IMR-90 (cell line): ENCODE measurements at regions not wholly inside any gene's neighbourhood (a gene's known extent, or its start where the extent isn't known, plus 50 kb on each side); places are given as distances from the start of the nearest gene placed in this dataset.

ENCODE experiments used
- ATAC-seq: fragments of 200-7000 bp; cut with Tn5 transposase; 2 replicates; pipeline ENCODE4 v1.9.1; 2020; ENCODE audit warnings: low read depth, mild to moderate bottlenecking, moderate library complexity
- BruUV-seq: library from RNA; stranded (reverse); fragments of 400-500 nt; replicated peaks from 2 replicates; lab custom pipeline; 2021; lab: Mats Ljungman, UMichigan
- CTCF ChIA-PET: fragments of 300-600 bp; formaldehyde crosslinking; extraction: SDS; loops from one replicate; lab custom pipeline; 2021; ENCODE audit warnings: antibody characterized with exemption; lab: Yijun Ruan, JAX
- POLR2A ChIA-PET: fragments of 300-600 bp; sonication (Branson Sonifier 250); formaldehyde crosslinking; loops from one replicate; lab custom pipeline; 2022; ENCODE audit warnings: antibody characterized with exemption; ENCODE audit not compliant: unreplicated experiment; lab: Charles Lee
- DNase-seq: peaks from one replicate; pipeline ENCODE4 v3.0.0; 2013
- H2AFZ ChIP-seq: replicated peaks from 2 replicates; pipeline ENCODE3; 2013; ENCODE audit warnings: low read length, mild to moderate bottlenecking; ENCODE audit not compliant: poor library complexity
- H2AK5ac ChIP-seq: 2 replicates; pipeline ENCODE4 v1.6.1; 2013; ENCODE audit warnings: low read depth, low read length, inconsistent platforms
- H2AK9ac ChIP-seq: replicated peaks from 2 replicates; pipeline ENCODE3; 2013; ENCODE audit warnings: mild to moderate bottlenecking, low read depth, low read length, moderate library complexity; ENCODE audit not compliant: poor library complexity
- H2BK120ac ChIP-seq: 2 replicates; pipeline ENCODE4 v1.6.1; 2013; ENCODE audit warnings: low read depth, low read length, inconsistent platforms
- H2BK15ac ChIP-seq: 3 replicates; pipeline ENCODE4 v1.6.1; 2013; ENCODE audit warnings: low read depth, low read length, inconsistent platforms
- H2BK20ac ChIP-seq: 2 replicates; pipeline ENCODE4 v1.6.1; 2013; ENCODE audit warnings: low read depth, mild to moderate bottlenecking, inconsistent platforms, low read length, moderate library complexity
- H2BK5ac ChIP-seq: 2 replicates; pipeline ENCODE4 v1.6.1; 2013; ENCODE audit warnings: mild to moderate bottlenecking, low read depth, low read length, inconsistent platforms; ENCODE audit not compliant: poor library complexity, severe bottlenecking
- H3K14ac ChIP-seq: replicated peaks from 2 replicates; pipeline ENCODE4 v1.6.1; 2013; ENCODE audit warnings: low read depth, low read length, inconsistent platforms
- H3K18ac ChIP-seq: 2 replicates; pipeline ENCODE4 v1.6.1; 2013; ENCODE audit warnings: low read depth, low read length, control low read depth
- H3K23ac ChIP-seq: 2 replicates; pipeline ENCODE4 v1.6.1; 2013; ENCODE audit warnings: low read depth, low read length, inconsistent platforms
- H3K27ac ChIP-seq: 2 replicates; pipeline ENCODE4 v1.5.1; 2013; ENCODE audit warnings: mild to moderate bottlenecking, control low read depth, low read length; ENCODE audit not compliant: insufficient read depth
- H3K27me3 ChIP-seq: 2 replicates; pipeline ENCODE4 v1.6.1; 2013; ENCODE audit warnings: low read length; ENCODE audit not compliant: control insufficient read depth, insufficient read depth
- H3K36me3 ChIP-seq: 2 replicates; pipeline ENCODE4 v1.6.1; 2013; ENCODE audit warnings: low read length, mixed read lengths; ENCODE audit not compliant: control insufficient read depth, insufficient read depth
- H3K4ac ChIP-seq: 2 replicates; pipeline ENCODE4 v1.6.1; 2013; ENCODE audit warnings: low read depth, low read length, inconsistent platforms
- H3K4me1 ChIP-seq: 2 replicates; pipeline ENCODE4 v1.6.1; 2013; ENCODE audit warnings: low read length, mixed read lengths; ENCODE audit not compliant: control insufficient read depth, insufficient read depth
- H3K4me2 ChIP-seq: 2 replicates; pipeline ENCODE4 v1.6.1; 2013; ENCODE audit warnings: low read depth, mild to moderate bottlenecking, control low read depth, low read length, moderate library complexity
- H3K4me3 ChIP-seq: 2 replicates; pipeline ENCODE4 v1.5.1; 2013; ENCODE audit warnings: low read depth, mild to moderate bottlenecking, control low read depth, low read length, moderate library complexity; ENCODE audit not compliant: insufficient read depth
- H3K56ac ChIP-seq: 2 replicates; pipeline ENCODE4 v1.6.1; 2013; ENCODE audit warnings: low read length, inconsistent platforms; ENCODE audit not compliant: insufficient read depth; ENCODE audit errors: extremely low read depth
- H3K79me1 ChIP-seq, 2 experiments: 2 replicates each; pipeline ENCODE4 v1.6.1; 2013; ENCODE audit warnings: low read length in 2 of 2, inconsistent platforms in 1 of 2, low read depth in 1 of 2
- H3K9ac ChIP-seq: 2 replicates; pipeline ENCODE4 v1.6.1; 2013; ENCODE audit warnings: low read depth, low read length, control low read depth
- H3K9me1 ChIP-seq: 2 replicates; pipeline ENCODE4 v1.6.1; 2013; ENCODE audit warnings: low read length, inconsistent platforms; ENCODE audit not compliant: insufficient read depth
- H3K9me3 ChIP-seq: 2 replicates; pipeline ENCODE4 v1.6.1; 2013; ENCODE audit warnings: low read length; ENCODE audit not compliant: control insufficient read depth, insufficient read depth
- H4K20me1 ChIP-seq: 2 replicates; pipeline ENCODE4 v1.6.1; 2013; ENCODE audit warnings: low read length, inconsistent platforms; ENCODE audit not compliant: insufficient read depth
- H4K5ac ChIP-seq: 2 replicates; pipeline ENCODE4 v1.6.1; 2013; ENCODE audit warnings: mild to moderate bottlenecking, low read depth, low read length, control low read depth
- H4K8ac ChIP-seq, 2 experiments: 2 replicates each; pipeline ENCODE4 v1.6.1; 2013; ENCODE audit warnings: low read depth in 2 of 2, low read length in 2 of 2, control low read depth in 1 of 2, inconsistent platforms in 1 of 2
- H4K91ac ChIP-seq: 2 replicates; pipeline ENCODE4 v1.6.1; 2013; ENCODE audit warnings: low read depth, low read length, inconsistent platforms; ENCODE audit not compliant: insufficient read depth
- BHLHE40 ChIP-seq: fragments of 150-350 bp; IDR thresholded peaks from 2 replicates; pipeline ENCODE4 v1.6.1; 2016; ENCODE audit warnings: mild to moderate bottlenecking, low read depth, low read length
- CEBPB ChIP-seq: IDR thresholded peaks from 2 replicates; pipeline ENCODE4 v1.6.1; 2012; ENCODE audit warnings: low read depth, low read length, improper control_type of control experiment
- CHD1 ChIP-seq: IDR thresholded peaks from 2 replicates; pipeline ENCODE4 v1.6.1; 2012; ENCODE audit warnings: low read depth, low read length, improper control_type of control experiment
- MAFK ChIP-seq: IDR thresholded peaks from 2 replicates; pipeline ENCODE4 v1.6.1; 2012; ENCODE audit warnings: low read depth, low read length, improper control_type of control experiment
- MAZ ChIP-seq: IDR thresholded peaks from 2 replicates; pipeline ENCODE4 v1.6.1; 2012; ENCODE audit warnings: low read depth, mild to moderate bottlenecking, low read length, improper control_type of control experiment, moderate library complexity, borderline replicate concordance
- MXI1 ChIP-seq: IDR thresholded peaks from 2 replicates; pipeline ENCODE4 v1.6.1; 2012; ENCODE audit warnings: low read depth, mild to moderate bottlenecking, low read length, moderate library complexity, borderline replicate concordance
- POLR2A ChIP-seq: IDR thresholded peaks from 2 replicates; pipeline ENCODE4 v1.6.1; 2012; ENCODE audit warnings: mild to moderate bottlenecking, low read depth, low read length
- RAD21 ChIP-seq: IDR thresholded peaks from 2 replicates; pipeline ENCODE4 v1.6.1; 2012; ENCODE audit warnings: low read length, improper control_type of control experiment
- WGBS, 2 experiments: methylation state at CpG; one replicate each; pipeline versions ENCODE4 v1.1.5 to v1.1.7; 2013; ENCODE audit warnings: missing lambda C conversion rate in 2 of 2; ENCODE audit not compliant: insufficient read length in 1 of 2; ENCODE audit errors: extremely low coverage in 2 of 2; 5-methylcytosine and 5-hydroxymethylcytosine counted together
- dilution Hi-C: fragments of 300-500 bp; cut with HindIII; formaldehyde crosslinking; loops from one replicate; pipeline ENCODE4 v1.14.3; 2018; ENCODE audit warnings: low sequenced_read_pairs; ENCODE audit not compliant: unreplicated experiment
- in situ Hi-C: fragments of 300-500 bp; cut with MboI; formaldehyde crosslinking; loops from 3 replicates; pipeline ENCODE4 v1.14.3; 2019; ENCODE audit warnings: low sequenced_read_pairs, inconsistent platforms, mixed read lengths
- intact Hi-C: fragments of 100-400 bp; cut with micrococcal nuclease; formaldehyde crosslinking; loops from 2 replicates; pipeline ENCODE4 v1.10.0; 2022
- TF ChIP-seq, protein P1 (sequence below): fragments of 150-350 bp; IDR thresholded peaks from 2 replicates; pipeline ENCODE4 v1.6.1; 2016; ENCODE audit warnings: low read depth, mild to moderate bottlenecking, low read length, moderate library complexity, borderline replicate concordance
- TF ChIP-seq, protein P2 (sequence below): fragments of 150-350 bp; IDR thresholded peaks from 2 replicates; pipeline ENCODE4 v1.6.1; 2017; ENCODE audit warnings: mild to moderate bottlenecking, antibody characterized with exemption, low read length, low read depth
- TF ChIP-seq, protein P3 (sequence below): conservative IDR thresholded peaks from 2 replicates; pipeline ENCODE4 v1.5.1; 2012; ENCODE audit warnings: mild to moderate bottlenecking, low read depth, low read length, improper control_type of control experiment

- ChIA-PET POLR2A (no interaction called here), CTCF (no interaction called here)
- no TSS peak for BruUV-seq
- WGBS, 2 experiments, result 80% methylated on average over 2 of the region's 16 CpGs; no CpG with 5 or more reads in 1 of the 2 experiments
- Histone ChIP-seq H4K20me1 (no peaks in the 10 kb centered on the region), H4K5ac (no peak overlapping the region), H3K4ac (no peak overlapping the region), H3K56ac (no peak overlapping the region), H4K8ac (no peak overlapping the region), H2BK20ac (no peak overlapping the region), H2AK9ac (no peak overlapping the region), H4K91ac (no peak overlapping the region), H2BK120ac (no peak overlapping the region), H2AK5ac (no peak overlapping the region), H3K4me2 (no peak overlapping the region), H3K14ac (no peak overlapping the region), H3K23ac (no peak overlapping the region), H3K4me1 (no peaks in the 10 kb centered on the region), H3K36me3 (no peaks in the 10 kb centered on the region), H3K27me3 (no peaks in the 10 kb centered on the region), H2BK15ac (no peak overlapping the region), H3K27ac (no peak overlapping the region), H3K9me3 (no peaks in the 10 kb centered on the region), H3K79me1 (no peaks in the 10 kb centered on the region), H3K9ac (no peak overlapping the region), H3K9me1 (no peaks in the 10 kb centered on the region), H3K4me3 (no peak overlapping the region), H3K18ac (no peak overlapping the region), H2BK5ac (no peak overlapping the region), H2AFZ (no peak overlapping the region)
- in situ Hi-C loops, result no loop called here
- DNase-seq, result no peak
- intact Hi-C loops, result no loop called here
- no peak for ATAC-seq
- dilution Hi-C loops, result no loop called here
- TF ChIP-seq MAZ, result no peak
- TF ChIP-seq MAFK, result no peak
- TF ChIP-seq BHLHE40, result no peak
- no peak for TF ChIP-seq CEBPB
- no peak for TF ChIP-seq RAD21
- TF ChIP-seq, protein P1, sequence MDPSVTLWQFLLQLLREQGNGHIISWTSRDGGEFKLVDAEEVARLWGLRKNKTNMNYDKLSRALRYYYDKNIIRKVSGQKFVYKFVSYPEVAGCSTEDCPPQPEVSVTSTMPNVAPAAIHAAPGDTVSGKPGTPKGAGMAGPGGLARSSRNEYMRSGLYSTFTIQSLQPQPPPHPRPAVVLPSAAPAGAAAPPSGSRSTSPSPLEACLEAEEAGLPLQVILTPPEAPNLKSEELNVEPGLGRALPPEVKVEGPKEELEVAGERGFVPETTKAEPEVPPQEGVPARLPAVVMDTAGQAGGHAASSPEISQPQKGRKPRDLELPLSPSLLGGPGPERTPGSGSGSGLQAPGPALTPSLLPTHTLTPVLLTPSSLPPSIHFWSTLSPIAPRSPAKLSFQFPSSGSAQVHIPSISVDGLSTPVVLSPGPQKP, result no peak
- TF ChIP-seq CHD1, result no peak
- no peak for TF ChIP-seq POLR2A
- TF ChIP-seq, protein P2, sequence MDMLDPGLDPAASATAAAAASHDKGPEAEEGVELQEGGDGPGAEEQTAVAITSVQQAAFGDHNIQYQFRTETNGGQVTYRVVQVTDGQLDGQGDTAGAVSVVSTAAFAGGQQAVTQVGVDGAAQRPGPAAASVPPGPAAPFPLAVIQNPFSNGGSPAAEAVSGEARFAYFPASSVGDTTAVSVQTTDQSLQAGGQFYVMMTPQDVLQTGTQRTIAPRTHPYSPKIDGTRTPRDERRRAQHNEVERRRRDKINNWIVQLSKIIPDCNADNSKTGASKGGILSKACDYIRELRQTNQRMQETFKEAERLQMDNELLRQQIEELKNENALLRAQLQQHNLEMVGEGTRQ, result no peak
- no peak for TF ChIP-seq MXI1
- TF ChIP-seq, protein P3, sequence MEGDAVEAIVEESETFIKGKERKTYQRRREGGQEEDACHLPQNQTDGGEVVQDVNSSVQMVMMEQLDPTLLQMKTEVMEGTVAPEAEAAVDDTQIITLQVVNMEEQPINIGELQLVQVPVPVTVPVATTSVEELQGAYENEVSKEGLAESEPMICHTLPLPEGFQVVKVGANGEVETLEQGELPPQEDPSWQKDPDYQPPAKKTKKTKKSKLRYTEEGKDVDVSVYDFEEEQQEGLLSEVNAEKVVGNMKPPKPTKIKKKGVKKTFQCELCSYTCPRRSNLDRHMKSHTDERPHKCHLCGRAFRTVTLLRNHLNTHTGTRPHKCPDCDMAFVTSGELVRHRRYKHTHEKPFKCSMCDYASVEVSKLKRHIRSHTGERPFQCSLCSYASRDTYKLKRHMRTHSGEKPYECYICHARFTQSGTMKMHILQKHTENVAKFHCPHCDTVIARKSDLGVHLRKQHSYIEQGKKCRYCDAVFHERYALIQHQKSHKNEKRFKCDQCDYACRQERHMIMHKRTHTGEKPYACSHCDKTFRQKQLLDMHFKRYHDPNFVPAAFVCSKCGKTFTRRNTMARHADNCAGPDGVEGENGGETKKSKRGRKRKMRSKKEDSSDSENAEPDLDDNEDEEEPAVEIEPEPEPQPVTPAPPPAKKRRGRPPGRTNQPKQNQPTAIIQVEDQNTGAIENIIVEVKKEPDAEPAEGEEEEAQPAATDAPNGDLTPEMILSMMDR, result no peak
Measured at GRCh38 chr6:6885521-6886170, 222.1 kb upstream of the RREB1 start.
